ENCODE measurements at regions not wholly inside any gene's neighbourhood (a gene's known extent, or its start where the extent isn't known, plus 50 kb on each side); places are given as distances from the start of the nearest gene placed in this dataset.
"Not testable (repeated sequence)": the region's sequence is repeated elsewhere in the genome, so short reads cannot be mapped to it uniquely, and the experiment has no call there.

DNA sequence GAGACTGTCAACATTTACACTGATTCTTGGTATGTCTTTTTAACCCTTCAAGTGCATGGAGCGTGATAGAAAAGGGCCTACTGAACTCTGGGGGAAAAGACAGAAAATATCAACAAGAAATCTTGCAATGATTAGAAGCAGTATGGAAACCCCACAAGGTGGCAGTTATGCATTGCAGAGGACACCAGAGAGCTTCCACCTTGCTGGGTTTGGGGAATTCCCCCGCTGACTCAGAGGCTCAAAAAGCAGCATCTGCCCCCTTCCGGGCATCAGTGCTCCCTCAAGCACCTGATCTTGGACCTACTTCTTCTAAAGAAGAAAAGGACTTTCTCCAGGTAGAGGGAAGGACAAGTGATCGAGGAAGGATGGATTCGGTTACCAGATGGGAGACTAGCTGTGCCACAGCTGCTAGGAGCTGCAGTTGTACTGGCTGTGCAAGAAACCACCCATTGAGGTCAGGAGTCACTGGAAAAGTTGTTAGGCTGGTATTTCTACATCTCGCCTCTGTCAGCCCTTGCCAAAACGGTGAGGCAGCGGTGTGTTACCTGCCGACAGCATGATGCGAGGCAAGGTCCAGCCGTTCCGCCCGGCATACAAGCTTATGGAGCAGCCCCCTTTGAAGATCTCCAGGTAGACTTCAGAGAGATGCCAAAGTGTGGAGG is 102.8 kb upstream of the OSBPL11 start:
- peak; percentile 22 for DNase-seq

DNA sequence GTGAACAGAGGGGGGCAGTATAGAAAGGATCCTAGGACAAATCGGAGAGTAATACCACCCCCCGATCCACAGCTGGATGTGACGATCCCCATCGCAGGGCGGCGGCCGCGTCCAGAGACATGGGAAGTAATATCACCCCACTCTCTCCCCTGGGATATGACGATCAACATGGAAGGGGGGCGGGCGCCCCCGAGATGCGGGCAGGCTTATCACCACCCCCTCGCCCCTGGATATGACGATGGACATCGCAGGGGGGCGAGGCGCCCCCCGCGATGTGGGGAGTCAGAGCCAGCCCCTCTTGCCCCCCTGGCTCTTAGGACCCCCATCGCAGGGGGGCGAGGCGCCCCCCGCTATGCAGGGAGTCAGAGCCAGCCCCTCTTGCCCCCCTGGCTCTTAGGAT is 120.4 kb upstream of the OSBPL11 start:
- DNase-seq, result no peak

DNA sequence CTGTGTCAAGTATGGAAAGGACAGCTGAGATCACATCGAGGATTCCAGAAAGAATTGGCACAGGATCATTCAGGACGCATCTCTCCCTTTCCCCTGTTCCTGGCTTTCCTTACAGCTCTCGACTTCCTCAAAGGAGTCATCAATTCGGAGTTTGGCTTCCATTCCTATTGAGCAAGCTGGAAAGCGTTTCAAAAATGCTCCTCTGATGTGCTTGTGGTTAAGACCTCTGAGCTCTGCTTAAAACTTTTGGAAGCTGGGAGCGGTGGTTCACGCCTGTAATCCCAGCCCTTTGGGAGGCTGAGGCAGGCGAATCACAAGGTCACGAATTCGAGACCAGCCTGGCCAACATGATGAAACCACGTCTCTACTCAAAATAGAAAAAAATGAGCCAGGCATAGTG is 136.9 kb upstream of the OSBPL11 start:
- DNase-seq, result not testable (repeated sequence)

DNA sequence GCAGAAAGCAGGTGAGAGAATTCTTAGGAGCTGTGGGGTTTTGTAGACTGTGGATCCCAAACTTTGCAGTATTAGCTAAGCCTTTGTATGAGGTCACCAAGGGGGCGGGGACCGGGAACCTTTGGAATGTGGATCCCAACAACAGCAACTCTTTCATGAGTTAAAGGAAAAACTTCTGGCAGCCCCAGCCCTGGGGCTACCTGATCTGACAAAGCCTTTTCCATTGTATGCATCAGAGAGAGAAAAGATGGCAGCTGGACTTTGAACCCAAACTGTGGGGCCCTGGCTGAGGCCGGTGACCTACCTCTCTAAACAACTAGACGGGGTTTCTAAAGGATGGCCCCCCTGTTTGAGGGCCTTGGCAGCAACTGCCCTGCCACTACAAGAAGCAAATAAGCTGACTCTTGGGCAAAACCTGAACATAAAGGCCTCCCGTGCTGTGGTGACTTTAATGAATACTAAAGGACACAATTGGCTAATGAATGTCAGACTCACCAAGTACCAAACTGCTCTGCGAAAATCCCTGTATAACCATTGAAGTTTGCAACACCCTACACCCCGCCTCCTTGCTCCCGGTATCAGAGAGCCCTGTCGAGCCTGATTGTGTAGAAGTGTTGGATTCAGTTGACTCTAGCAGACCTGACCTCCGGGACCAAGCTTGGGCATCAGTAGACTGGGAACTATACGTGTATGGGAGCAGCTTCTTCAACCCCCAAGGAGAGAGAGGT is 146.9 kb upstream of the OSBPL11 start:
- not testable (repeated sequence) for DNase-seq

DNA sequence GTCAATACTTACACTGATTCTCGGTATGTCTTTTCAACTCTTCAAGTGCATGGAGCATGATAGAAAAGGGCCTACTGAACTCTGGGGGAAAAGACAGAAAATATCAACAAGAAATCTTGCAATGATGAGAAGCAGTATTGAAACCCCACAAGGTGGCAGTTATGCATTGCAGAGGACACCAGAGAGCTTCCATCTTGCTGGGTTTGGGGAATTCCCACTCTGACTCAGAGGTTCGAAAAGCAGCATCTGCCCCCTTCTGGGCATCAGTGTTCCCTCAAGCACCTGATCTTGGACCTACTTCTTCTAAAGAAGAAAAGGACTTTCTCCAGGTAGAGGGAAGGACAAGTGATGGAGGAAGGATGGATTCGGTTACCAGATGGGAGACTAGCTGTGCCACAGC is 147.5 kb upstream of the OSBPL11 start:
- peak; percentile 53 for DNase-seq

GRCh38 chr3:125757050-125757449 is 161.8 kb upstream of the OSBPL11 start:
- DNase-seq, result peak; percentile 16

GRCh38 chr3:125758641-125759130 is 163.4 kb upstream of the OSBPL11 start:
- DNase-seq, result not testable (repeated sequence)

GRCh38 chr3:125762601-125763000 is 167.3 kb upstream of the OSBPL11 start:
- peak; percentile 5 for DNase-seq

- DNase-seq, result peak; percentile 68
These were observed 171.1 kb upstream of the OSBPL11 start for GRCh38 chr3:125766285-125766826.

DNA sequence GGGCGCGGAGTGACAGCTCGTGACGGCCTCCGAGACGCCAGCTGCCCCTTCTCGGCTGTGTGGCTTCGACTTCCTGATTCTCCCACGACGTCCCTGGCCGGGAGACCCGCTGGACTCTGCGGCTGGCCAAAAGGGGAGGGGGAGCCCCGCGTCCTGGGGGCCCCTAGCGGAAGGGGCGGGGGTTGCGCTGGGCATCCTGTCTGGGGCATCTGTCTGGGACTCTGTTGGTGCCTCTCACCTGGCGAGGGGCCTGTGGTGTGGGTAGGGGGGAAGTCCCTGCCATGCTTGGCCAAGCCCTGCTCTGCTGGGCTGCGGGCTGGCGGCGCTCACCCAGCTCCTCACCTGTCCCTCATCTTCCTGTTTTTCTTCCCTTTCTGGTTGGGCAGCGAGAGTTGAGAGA is 171.6 kb upstream of the OSBPL11 start:
- DNase-seq, result peak; percentile 42

DNA sequence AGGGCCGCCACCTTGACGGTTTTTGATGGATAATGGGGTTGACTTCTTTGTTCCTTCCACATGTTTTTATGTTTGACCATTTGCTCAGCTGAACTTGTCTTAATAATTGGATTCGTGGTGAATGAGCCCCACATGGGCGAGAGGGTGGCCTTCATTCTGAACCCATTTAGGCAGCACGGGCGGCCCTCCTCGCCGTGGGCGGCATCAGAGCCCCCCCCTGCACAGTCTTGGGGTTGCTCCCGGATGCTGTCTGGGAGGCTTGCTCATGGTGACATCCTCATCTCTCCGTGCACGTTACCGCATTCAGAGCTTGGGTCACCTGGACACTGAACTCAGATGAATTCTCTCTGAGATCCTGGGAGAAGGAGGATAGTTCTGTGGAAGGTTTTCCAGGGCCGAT is 172.3 kb upstream of the OSBPL11 start:
- DNase-seq, result no peak

- DNase-seq, result not testable (repeated sequence)
These were observed 173.5 kb upstream of the OSBPL11 start for GRCh38 chr3:125768821-125769220.

DNA sequence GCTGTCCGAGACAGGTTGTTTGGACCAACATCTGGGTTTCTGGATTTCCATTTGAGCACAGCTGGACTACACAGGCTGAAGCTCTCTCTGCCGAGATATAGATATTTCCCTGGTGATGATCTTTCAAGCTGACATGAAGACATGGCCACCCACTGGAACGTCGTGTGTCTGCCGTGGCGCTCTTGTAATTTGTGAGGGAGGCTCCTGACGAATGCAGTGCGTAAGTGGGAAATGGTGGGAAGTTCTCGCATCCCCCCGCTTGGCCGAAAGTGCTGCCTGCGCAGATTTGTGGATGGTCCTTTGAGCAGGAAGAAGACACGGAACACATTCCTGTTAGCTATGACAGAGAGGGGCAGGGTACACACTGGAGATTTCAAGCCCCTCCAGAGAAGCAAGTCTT is 176.2 kb upstream of the OSBPL11 start:
- DNase-seq, result not testable (repeated sequence)

GRCh38 chr3:125774433-125775034 is 179.2 kb upstream of the OSBPL11 start:
- DNase-seq, result not testable (repeated sequence)

DNA sequence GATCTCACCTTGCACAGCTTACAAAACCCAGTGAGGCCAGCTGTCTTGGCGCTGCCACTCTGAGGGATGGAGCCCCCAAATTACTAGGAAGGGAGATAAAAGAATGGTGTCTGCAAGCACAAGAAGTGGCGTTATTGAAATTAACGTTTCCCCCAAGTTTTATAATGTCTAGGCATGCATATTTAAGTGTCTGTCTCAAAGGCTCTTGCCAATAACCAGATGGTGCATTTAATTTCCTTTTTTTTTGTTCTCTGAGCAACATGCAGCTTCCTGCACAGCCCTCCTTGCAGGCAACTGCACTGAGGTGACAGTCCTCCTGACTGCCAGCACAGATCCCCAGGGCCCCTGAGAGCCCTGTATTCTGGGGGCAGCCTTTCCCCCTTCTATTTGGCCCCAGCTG is 179.8 kb upstream of the OSBPL11 start:
- DNase-seq, result not testable (repeated sequence)

DNA sequence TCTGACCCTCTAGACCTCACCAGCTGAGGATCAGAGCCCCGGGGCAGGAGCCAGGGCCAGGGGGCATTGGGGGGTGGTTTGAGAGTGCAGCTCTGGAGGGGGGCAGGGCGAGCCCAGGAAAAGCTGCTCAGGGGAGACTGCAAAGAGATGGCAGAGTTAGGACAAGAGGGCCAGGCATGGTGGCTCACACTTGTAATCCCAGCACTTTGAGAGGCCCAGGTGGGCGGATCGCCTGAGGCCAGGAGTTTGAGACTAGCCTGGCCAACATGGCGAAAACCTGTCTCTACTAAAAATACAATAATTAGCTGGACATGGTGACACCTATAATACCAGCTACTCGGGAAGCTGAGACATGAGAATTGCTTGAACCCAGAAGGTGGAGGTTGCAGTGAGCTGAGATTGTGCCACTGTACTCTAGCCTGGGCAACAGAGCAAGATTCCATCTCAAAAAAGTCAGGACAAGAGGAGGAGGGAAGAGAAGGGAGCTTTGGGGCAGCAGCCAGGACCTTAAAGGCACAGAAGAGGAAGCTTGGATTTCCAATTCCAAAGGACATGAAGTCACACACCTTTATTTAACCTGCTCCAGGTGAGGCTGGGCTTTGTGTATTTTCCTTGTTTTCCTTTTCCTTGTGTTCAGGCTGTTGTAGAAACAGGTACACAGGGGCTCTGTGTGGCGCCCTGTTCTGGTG is 180.5 kb upstream of the OSBPL11 start:
- not testable (repeated sequence) for DNase-seq

GRCh38 chr3:125779276-125779675 is 184.0 kb upstream of the OSBPL11 start:
- DNase-seq, result not testable (repeated sequence)

- DNase-seq, result not testable (repeated sequence)
These were observed 184.6 kb upstream of the OSBPL11 start for GRCh38 chr3:125779918-125780317.

GRCh38 chr3:125781678-125782077 is 186.4 kb upstream of the OSBPL11 start:
- DNase-seq, result not testable (repeated sequence)

DNA sequence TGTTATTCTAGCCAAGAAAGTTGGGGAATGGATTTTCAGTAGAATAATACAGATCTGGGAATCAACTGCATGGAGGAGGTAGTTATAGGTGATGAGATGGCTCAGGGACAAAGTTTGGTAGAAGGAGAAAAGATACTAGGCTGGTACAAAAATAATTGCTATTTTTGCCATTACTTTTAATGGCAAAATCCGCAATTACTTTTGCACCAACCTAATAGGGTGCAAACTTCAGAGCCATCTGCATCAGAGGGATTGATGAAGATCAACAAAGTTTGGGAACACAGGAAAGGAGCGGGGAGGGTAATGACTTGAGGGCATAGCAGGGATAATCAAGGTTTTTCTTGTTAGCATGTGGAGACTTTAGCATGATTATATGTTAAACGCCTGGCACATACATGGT is 178.7 kb upstream of the ROPN1B start:
- DNase-seq, result not testable (repeated sequence)

DNA sequence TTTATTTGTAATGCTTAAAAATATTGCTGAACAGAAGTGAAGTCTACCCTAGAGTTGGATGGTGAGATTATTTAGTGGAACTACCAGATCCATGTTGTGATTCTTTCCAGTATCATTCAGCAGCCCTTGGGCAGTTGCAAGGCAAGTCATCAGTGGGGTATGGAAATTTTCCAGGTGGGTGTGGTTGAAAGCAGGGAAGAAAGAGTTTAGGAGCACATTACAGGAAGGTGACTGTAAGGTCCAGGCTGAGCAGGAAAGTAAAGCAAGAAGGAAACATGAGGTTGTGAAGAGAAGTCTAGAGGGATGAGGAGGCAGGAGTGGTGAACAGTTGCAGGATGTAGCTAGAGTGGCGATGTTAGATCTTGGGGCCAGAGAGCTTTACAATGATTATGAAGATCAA is 178.0 kb upstream of the ROPN1B start:
- DNase-seq, result not testable (repeated sequence)

GRCh38 chr3:125810010-125810409 is 159.0 kb upstream of the ROPN1B start:
- DNase-seq, result not testable (repeated sequence)

- peak; percentile 58 for DNase-seq
These were observed 146.8 kb upstream of the ROPN1B start for GRCh38 chr3:125822175-125822574.
